K562 (cell line): ENCODE measurements at regions not wholly inside any gene's neighbourhood (a gene's known extent, or its start where the extent isn't known, plus 50 kb on each side); places are given as distances from the start of the nearest gene placed in this dataset.

Experiments
- ATAC-seq: fragments of 200-7000 bp; cut with Tn5 transposase; 3 replicates; pipeline ENCODE4 v1.9.1; 2020; ENCODE audit warnings: moderate library complexity
- BruUV-seq: library from RNA; stranded (reverse); fragments of 400-500 nt; replicated peaks from 2 replicates; lab custom pipeline; 2021; lab: Mats Ljungman, UMichigan
- CTCF ChIA-PET: fragments of 300-600 bp; formaldehyde crosslinking; extraction: SDS; loops from one replicate; lab custom pipeline; 2021; ENCODE audit warnings: low intra/inter-chr PET ratio; lab: Yijun Ruan, JAX
- POLR2A ChIA-PET: fragments of 300-600, 350-650 bp; sonication (Branson Sonifier 250); formaldehyde crosslinking; extraction: SDS; loops from one replicate; lab custom pipeline; 2021; ENCODE audit warnings: antibody characterized with exemption, inconsistent platforms; lab: Yijun Ruan, JAX
- DNase-seq, 4 experiments: peaks; one replicate each; pipeline versions ENCODE4 v3.0.0 to v3.0.0-alpha.2; 2011 to 2018; ENCODE audit warnings: low spot score in 3 of 4, mixed read lengths in 3 of 4; ENCODE audit errors: extremely low read depth in 1 of 4
- FAIRE-seq: peaks from 2 replicates; lab custom pipeline; 2011; peaks lifted over from hg19 to GRCh38; lab: Jason Lieb, UNC
- H2AFZ ChIP-seq: 2 replicates; pipeline ENCODE4 v1.6.0; 2011; ENCODE audit warnings: low read depth, low read length, control low read depth, inconsistent platforms
- H3K27ac ChIP-seq: fragments of 200-600 bp; 3 replicates; pipeline ENCODE4 v1.8.0; 2011; ENCODE audit warnings: low read depth, mild to moderate bottlenecking, control low read depth, inconsistent platforms, low read length, moderate library complexity, mixed read lengths; ENCODE audit errors: extremely low read depth
- H3K27me3 ChIP-seq, 2 experiments: fragments of 300-600 bp in 1 of 2; 2 replicates in 1 of 2; 3 replicates in 1 of 2; pipeline versions ENCODE4 v1.6.0 to v1.8.0; 2011; ENCODE audit warnings: inconsistent platforms in 2 of 2, low read length in 2 of 2, mild to moderate bottlenecking in 1 of 2, mixed read lengths in 1 of 2, moderate library complexity in 1 of 2; ENCODE audit not compliant: control insufficient read depth in 2 of 2, insufficient read depth in 2 of 2
- H3K36me3 ChIP-seq: fragments of 300-600 bp; 3 replicates; pipeline ENCODE4 v1.8.0; 2011; ENCODE audit warnings: mild to moderate bottlenecking, low read length, inconsistent platforms; ENCODE audit not compliant: control insufficient read depth, insufficient read depth
- H3K4me1 ChIP-seq, 2 experiments: fragments of 200-600 bp in 1 of 2; replicated peaks in 1 of 2; 2 replicates in 1 of 2; 3 replicates in 1 of 2; pipeline versions ENCODE4 v1.5.1 to v1.8.0; 2011; ENCODE audit warnings: inconsistent platforms in 2 of 2, low read length in 2 of 2, mild to moderate bottlenecking in 1 of 2, mixed read lengths in 1 of 2, moderate library complexity in 1 of 2; ENCODE audit not compliant: control insufficient read depth in 2 of 2, insufficient read depth in 2 of 2
- H3K4me2 ChIP-seq: 2 replicates; pipeline ENCODE4 v1.6.1; 2011; ENCODE audit warnings: low read length, control low read depth, inconsistent platforms, mixed read lengths; ENCODE audit not compliant: insufficient read depth
- H3K4me3 ChIP-seq: fragments of 200-600 bp; sonication (generic), shearing (Covaris generic); 2 replicates; pipeline ENCODE4 v1.5.1; 2016; ENCODE audit warnings: control low read depth, inconsistent platforms
- H3K79me2 ChIP-seq: fragments of 200-600 bp; 3 replicates; pipeline ENCODE4 v1.8.0; 2011; ENCODE audit warnings: low read length, inconsistent platforms; ENCODE audit not compliant: control insufficient read depth, insufficient read depth
- H3K9ac ChIP-seq, 2 experiments: 2 replicates each; pipeline versions ENCODE4 v1.6.0 to v1.6.1; 2011; ENCODE audit warnings: low read depth in 2 of 2, low read length in 2 of 2, control low read depth in 1 of 2, inconsistent platforms in 1 of 2, mild to moderate bottlenecking in 1 of 2, mixed read lengths in 1 of 2; ENCODE audit not compliant: insufficient read depth in 1 of 2
- H3K9me1 ChIP-seq: one replicate; pipeline ENCODE4 v1.6.0; 2011; ENCODE audit warnings: inconsistent platforms, mild to moderate bottlenecking, low read length, moderate library complexity; ENCODE audit not compliant: control insufficient read depth, insufficient read depth
- H3K9me3 ChIP-seq: replicated peaks from 2 replicates; pipeline ENCODE4 v1.5.1; 2011; ENCODE audit warnings: low read depth, low read length, inconsistent platforms; ENCODE audit not compliant: control insufficient read depth, insufficient read depth
- H4K20me1 ChIP-seq: replicated peaks from 2 replicates; pipeline ENCODE4 v1.6.1; 2011; ENCODE audit warnings: low read length, inconsistent platforms, mixed read lengths; ENCODE audit not compliant: control insufficient read depth, insufficient read depth
- ARID2 ChIP-seq: fragments of 450-650 bp; IDR thresholded peaks from 2 replicates; pipeline ENCODE4 v1.6.1; 2017; ENCODE audit warnings: antibody characterized with exemption, mild to moderate bottlenecking
- GTF3C2 ChIP-seq: IDR thresholded peaks from 3 replicates; pipeline ENCODE4 v1.6.1; 2011; ENCODE audit warnings: borderline replicate concordance, mild to moderate bottlenecking, moderate library complexity; ENCODE audit not compliant: insufficient read length; ENCODE audit errors: extremely low read depth
- HOMEZ ChIP-seq: fragments of 250-450 bp; sonication (Bioruptor Pico); IDR thresholded peaks from 2 replicates; pipeline ENCODE4 v1.4.0; 2020; ENCODE audit warnings: mild to moderate bottlenecking, moderate library complexity
- IRF2 ChIP-seq: sonication (generic); formaldehyde crosslinking; IDR thresholded peaks from 2 replicates; pipeline ENCODE4 v1.8.1; 2022; ENCODE audit warnings: mild to moderate bottlenecking, missing genetic modification reagents
- MAFF ChIP-seq: IDR thresholded peaks from 2 replicates; pipeline ENCODE4 v1.6.1; 2012; ENCODE audit warnings: low read length, improper control_type of control experiment
- PHB2 ChIP-seq: fragments of 450-650 bp; IDR thresholded peaks from 2 replicates; pipeline ENCODE4 v1.6.1; 2017; ENCODE audit warnings: low read depth
- SIX5 ChIP-seq, 2 experiments: IDR thresholded peaks; 2 replicates each; pipeline ENCODE4 v1.6.1; 2011; ENCODE audit warnings: low read length in 2 of 2, borderline replicate concordance in 1 of 2, low read depth in 1 of 2, mild to moderate bottlenecking in 1 of 2, moderate library complexity in 1 of 2; ENCODE audit not compliant: insufficient read depth in 1 of 2
- YY1 ChIP-seq, 3 experiments: IDR thresholded peaks; 2 replicates each; pipeline ENCODE4 v1.6.1; 2011; ENCODE audit warnings: low read length in 2 of 3, mild to moderate bottlenecking in 2 of 3, moderate library complexity in 2 of 3, borderline replicate concordance in 1 of 3, control low read depth in 1 of 3, low read depth in 1 of 3; ENCODE audit not compliant: insufficient read depth in 3 of 3, insufficient replicate concordance in 2 of 3, control insufficient read depth in 1 of 3, insufficient read length in 1 of 3; ENCODE audit errors: extremely low read depth in 1 of 3
- ZBTB7A ChIP-seq: IDR thresholded peaks from 2 replicates; pipeline ENCODE4 v1.6.1; 2011; ENCODE audit warnings: low read depth, mild to moderate bottlenecking, low read length, moderate library complexity, borderline replicate concordance; ENCODE audit not compliant: control insufficient read depth
- ZKSCAN1 ChIP-seq: fragments of 150-350 bp; IDR thresholded peaks from 2 replicates; pipeline ENCODE4 v1.6.1; 2016; ENCODE audit warnings: low read depth, low read length
- ZNF398 ChIP-seq: fragments of 250-450 bp; sonication (Bioruptor Pico); IDR thresholded peaks from 2 replicates; pipeline ENCODE4 v1.8.0; 2021; ENCODE audit warnings: moderate library complexity, mild to moderate bottlenecking, inconsistent platforms
- WGBS: fragments of 100-300 bp; shearing (Covaris generic); methylation state at CpG from one replicate; pipeline ENCODE4 v1.1.6; 2016; ENCODE audit warnings: low coverage, mixed read lengths; ENCODE audit not compliant: insufficient coverage; ENCODE audit errors: missing lambda C conversion rate; 5-methylcytosine and 5-hydroxymethylcytosine counted together
- in situ Hi-C: fragments of 300-500 bp; cut with MboI; formaldehyde crosslinking; loops from 4 replicates; pipeline ENCODE4 v1.15.0; 2018; ENCODE audit warnings: inconsistent platforms, mixed read lengths
- intact Hi-C: fragments of 100-400 bp; cut with micrococcal nuclease; formaldehyde crosslinking; loops from 2 replicates; pipeline ENCODE4 v1.14.2; 2022

- Histone ChIP-seq H4K20me1 (no peaks in the 10 kb centered on the region), H3K4me3 (no peak overlapping the region), H3K9me1 (no peaks in the 10 kb centered on the region), H3K4me2 (no peak overlapping the region), H3K9ac (no peak overlapping the region), H3K79me2 (no peaks in the 10 kb centered on the region), H3K27me3 (no peaks in the 10 kb centered on the region), H3K27ac (no peak overlapping the region), H2AFZ (no peak overlapping the region), H3K9me3 (no peaks in the 10 kb centered on the region), H3K4me1 (no peaks in the 10 kb centered on the region), H3K36me3 (no peaks in the 10 kb centered on the region)
- intact Hi-C loops (no loop called here), in situ Hi-C loops (no loop called here)
- POLR2A ChIA-PET: no interaction called here
- no TSS peak for BruUV-seq
- 8% methylated on average over 1 of the region's 1 CpG for WGBS
- FAIRE-seq (no peak), DNase-seq (no peak), ATAC-seq (no peak)
- CTCF ChIA-PET: no interaction called here
- TF ChIP-seq SIX5 (IDR thresholded peaks at IDR 0.05; ENCODE audit: borderline replicate concordance in 1 of 2, insufficient read depth in 1 of 2, low read depth in 1 of 2, low read length in 2 of 2) (no peak), HOMEZ (CRISPR knock-in tag) (no peak), MAFF (no peak), PHB2 (no peak), GTF3C2 (no peak), ZNF398 (CRISPR knock-in tag) (no peak), ZKSCAN1 (no peak), ARID2 (no peak), ZBTB7A (no peak), YY1 (IDR thresholded peaks at IDR 0.05; ENCODE audit: borderline replicate concordance in 1 of 3, control insufficient read depth in 1 of 3, extremely low read depth in 1 of 3, insufficient read depth in 3 of 3, insufficient read length in 1 of 3, insufficient replicate concordance in 2 of 3, low read depth in 1 of 3, low read length in 2 of 3) (no peak), IRF2 (CRISPR knock-in tag) (no peak)
These were observed 95.9 kb upstream of the SGIP1 start for GRCh38 chr1:66438062-66438461.
